AG04450 (cell line): ENCODE measurements at regions not wholly inside any gene's neighbourhood (a gene's known extent, or its start where the extent isn't known, plus 50 kb on each side); places are given as distances from the start of the nearest gene placed in this dataset.

Experiments
- CTCF ChIA-PET: fragments of 300-600, 350-600 bp; formaldehyde crosslinking; extraction: SDS; loops from one replicate; lab custom pipeline; 2022; ENCODE audit warnings: antibody characterized with exemption, inconsistent platforms; lab: Charles Lee
- POLR2A ChIA-PET: fragments of 350-600 bp; formaldehyde crosslinking; extraction: SDS; loops from one replicate; lab custom pipeline; 2021; ENCODE audit warnings: antibody characterized with exemption, inconsistent platforms; lab: Yijun Ruan, JAX
- DNase-seq: peaks from one replicate; pipeline ENCODE4 v3.0.0-alpha.2; 2011; ENCODE audit warnings: low read depth, low spot score
- H3K27ac ChIP-seq: one replicate; pipeline ENCODE4 v1.5.1; 2012; ENCODE audit warnings: low read depth, low read length, control low read depth
- H3K27me3 ChIP-seq: one replicate; pipeline ENCODE4 v1.6.0; 2012; ENCODE audit warnings: low read length; ENCODE audit not compliant: control insufficient read depth, insufficient read depth
- H3K4me3 ChIP-seq: 2 replicates; pipeline ENCODE4 v1.5.1; 2011; ENCODE audit warnings: mild to moderate bottlenecking, low read depth, low read length, control low read depth
- H3K9me3 ChIP-seq: 2 replicates; pipeline ENCODE4 v1.5.1; 2012; ENCODE audit warnings: low read length; ENCODE audit not compliant: control insufficient read depth, insufficient read depth
- CTCF ChIP-seq: IDR thresholded peaks from 2 replicates; pipeline ENCODE4 v1.5.1; 2011; ENCODE audit warnings: low read depth, low read length, control low read depth, inconsistent platforms

- ChIA-PET CTCF (interaction anchor here (1.2 kb wide), 1 partner anchor 586 kb away, joined by 3 read pairs; no protein-coding TSS in a partner anchor), POLR2A (no interaction called here)
- no peak for TF ChIP-seq CTCF
- no peaks in the 10 kb centered on the region for H3K9me3 ChIP-seq
- no peak for DNase-seq
- no peak overlapping the region for H3K27ac ChIP-seq
- no peaks in the 10 kb centered on the region for H3K27me3 ChIP-seq
- no peak overlapping the region for H3K4me3 ChIP-seq
Measured at GRCh38 chr5:102554082-102554481, 55.3 kb upstream of the SLCO6A1 start.

GRCh38 chr5:102554728-102555127, 55.9 kb upstream of the SLCO6A1 start:
- no peak for DNase-seq
- ChIA-PET POLR2A (no interaction called here), CTCF (interaction anchor here (1.5 kb wide), 1 partner anchor 126 kb away, joined by 3 read pairs; no protein-coding TSS in a partner anchor)
- no peak for TF ChIP-seq CTCF
- Histone ChIP-seq H3K27me3 (no peaks in the 10 kb centered on the region), H3K9me3 (no peaks in the 10 kb centered on the region), H3K27ac (no peak overlapping the region), H3K4me3 (no peak overlapping the region)

GRCh38 chr5:102561894-102562760, 63.3 kb upstream of the SLCO6A1 start:
- Histone ChIP-seq H3K4me3 (no peak overlapping the region), H3K27me3 (no peaks in the 10 kb centered on the region), H3K27ac (no peak overlapping the region), H3K9me3 (no peaks in the 10 kb centered on the region)
- TF ChIP-seq CTCF = peak; percentile 63
- DNase-seq = no peak
- POLR2A ChIA-PET = no interaction called here
- CTCF ChIA-PET = interaction anchor here (0.7 kb wide), 1 partner anchor 11 kb away, joined by 3 read pairs; no protein-coding TSS in a partner anchor

- ChIA-PET CTCF (no interaction called here), POLR2A (no interaction called here)
- no peak for TF ChIP-seq CTCF
- Histone ChIP-seq H3K27me3 (no peaks in the 10 kb centered on the region), H3K27ac (no peak overlapping the region), H3K9me3 (no peaks in the 10 kb centered on the region), H3K4me3 (no peak overlapping the region)
- no peak for DNase-seq
Measured at GRCh38 chr5:102570747-102571146, 71.9 kb upstream of the SLCO6A1 start.

GRCh38 chr5:102578362-102578761, 79.6 kb upstream of the SLCO6A1 start:
- TF ChIP-seq CTCF = no peak
- H3K4me3 ChIP-seq = no peak overlapping the region
- no peaks in the 10 kb centered on the region for H3K27me3 ChIP-seq
- no peak overlapping the region for H3K27ac ChIP-seq
- DNase-seq = no peak
- CTCF ChIA-PET = no interaction called here
- POLR2A ChIA-PET = no interaction called here
- H3K9me3 ChIP-seq = no peaks in the 10 kb centered on the region
